ENCODE measurements at regions not wholly inside any gene's neighbourhood (a gene's known extent, or its start where the extent isn't known, plus 50 kb on each side); places are given as distances from the start of the nearest gene placed in this dataset.
"Not testable (repeated sequence)": the region's sequence is repeated elsewhere in the genome, so short reads cannot be mapped to it uniquely, and the experiment has no call there.

- 100% methylated on average over 2 of the region's 3 CpGs for WGBS (ENCODE audit: insufficient coverage)
Observed at GRCh38 chr7:146028251-146028750, 88.3 kb upstream of the CNTNAP2 start.

GRCh38 chr7:146027243-146027642 lies 89.4 kb upstream of the CNTNAP2 start:
- TF ChIP-seq CTCF (IDR thresholded peaks at IDR 0.05) = no peak
- no peak overlapping the region for H3K27ac ChIP-seq (ENCODE audit: low read length)
- no peak overlapping the region for H3K4me3 ChIP-seq (ENCODE audit: low read length)
- no peaks in the 10 kb centered on the region for H3K4me1 ChIP-seq (ENCODE audit: control insufficient read depth, insufficient read depth, low read length)
- Mint-ChIP-seq H3K27me3 (ENCODE audit: low read depth in 2 of 2) (no peaks in the 10 kb centered on the region), H3K36me3 (peaks cover 13% of the 10 kb centered on the region), H3K9me3 (peaks cover 20 to 25% of the 10 kb centered on the region in 2 donors), H3K4me1 (no peaks in the 10 kb centered on the region), H3K27ac (no peak overlapping the region), H3K4me3 (no peak overlapping the region)
- no peaks in the 10 kb centered on the region for H3K36me3 ChIP-seq (ENCODE audit: control insufficient read depth, insufficient read depth, low read length)
- no peak for DNase-seq
- H3K27me3 ChIP-seq (ENCODE audit: control insufficient read depth, insufficient read depth, low read length) = no peaks in the 10 kb centered on the region
- no peaks in the 10 kb centered on the region for H3K9me3 ChIP-seq (ENCODE audit: control insufficient read depth, insufficient read depth, low read length)
- ATAC-seq = no peak
- intact Hi-C loops (cut with micrococcal nuclease) = no loop called here

More at GRCh38 chr7:146028251-146028750, 88.3 kb upstream of the CNTNAP2 start:
- Mint-ChIP-seq H3K27ac (no peak overlapping the region), H3K36me3 (peaks cover 13% of the 10 kb centered on the region), H3K9me3 (peaks cover 20 to 25% of the 10 kb centered on the region in 2 donors), H3K4me3 (no peak overlapping the region), H3K4me1 (no peaks in the 10 kb centered on the region), H3K27me3 (ENCODE audit: low read depth in 2 of 2) (no peaks in the 10 kb centered on the region)
- no peaks in the 10 kb centered on the region for H3K4me1 ChIP-seq (ENCODE audit: control insufficient read depth, insufficient read depth, low read length)
- no peak overlapping the region for H3K4me3 ChIP-seq (ENCODE audit: low read length)
- H3K9me3 ChIP-seq (ENCODE audit: control insufficient read depth, insufficient read depth, low read length) = no peaks in the 10 kb centered on the region
- TF ChIP-seq CTCF (IDR thresholded peaks at IDR 0.05) = no peak
- H3K27me3 ChIP-seq (ENCODE audit: control insufficient read depth, insufficient read depth, low read length) = no peaks in the 10 kb centered on the region
- intact Hi-C loops (cut with micrococcal nuclease) = no loop called here
- no peak for ATAC-seq
- no peak overlapping the region for H3K27ac ChIP-seq (ENCODE audit: low read length)
- no peak for DNase-seq
- no peaks in the 10 kb centered on the region for H3K36me3 ChIP-seq (ENCODE audit: control insufficient read depth, insufficient read depth, low read length)

- H3K27ac ChIP-seq (ENCODE audit: low read length) = no peak overlapping the region
- H3K27ac Mint-ChIP-seq = no peak overlapping the region
- no peaks in the 10 kb centered on the region for H3K36me3 ChIP-seq (ENCODE audit: control insufficient read depth, insufficient read depth, low read length)
- WGBS (ENCODE audit: insufficient coverage) = 95% methylated on average over 4 of the region's 5 CpGs
- DNase-seq = no peak
- no peak overlapping the region for H3K4me3 ChIP-seq (ENCODE audit: low read length)
- no peaks in the 10 kb centered on the region for H3K4me1 Mint-ChIP-seq
- H3K4me3 Mint-ChIP-seq = no peak overlapping the region
- H3K27me3 ChIP-seq (ENCODE audit: control insufficient read depth, insufficient read depth, low read length) = no peaks in the 10 kb centered on the region
- H3K27me3 Mint-ChIP-seq (ENCODE audit: low read depth in 2 of 2) = no peaks in the 10 kb centered on the region
- peaks cover 26 to 38% of the 10 kb centered on the region in 2 donors for H3K9me3 Mint-ChIP-seq
- H3K36me3 Mint-ChIP-seq = peaks cover 13% of the 10 kb centered on the region
- no peak for ATAC-seq
- no peak for TF ChIP-seq CTCF (IDR thresholded peaks at IDR 0.05)
- intact Hi-C loops (cut with micrococcal nuclease) = no loop called here
- no peaks in the 10 kb centered on the region for H3K4me1 ChIP-seq (ENCODE audit: control insufficient read depth, insufficient read depth, low read length)
- H3K9me3 ChIP-seq (ENCODE audit: control insufficient read depth, insufficient read depth, low read length) = no peaks in the 10 kb centered on the region
Observed at GRCh38 chr7:146022776-146023175, 93.8 kb upstream of the CNTNAP2 start.

GRCh38 chr7:146019041-146020004 lies 97.3 kb upstream of the CNTNAP2 start:
- H3K36me3 Mint-ChIP-seq; H3K27me3 ChIP-seq (ENCODE audit: control insufficient read depth, insufficient read depth, low read length); H3K4me1 Mint-ChIP-seq; H3K4me1 ChIP-seq (ENCODE audit: control insufficient read depth, insufficient read depth, low read length); H3K4me3 Mint-ChIP-seq; H3K27ac Mint-ChIP-seq; H3K27me3 Mint-ChIP-seq (ENCODE audit: low read depth in 2 of 2); ATAC-seq; intact Hi-C loops (cut with micrococcal nuclease); H3K27ac ChIP-seq (ENCODE audit: low read length); DNase-seq; H3K36me3 ChIP-seq (ENCODE audit: control insufficient read depth, insufficient read depth, low read length); H3K9me3 ChIP-seq (ENCODE audit: control insufficient read depth, insufficient read depth, low read length); H3K4me3 ChIP-seq (ENCODE audit: low read length): not testable (repeated sequence)
- H3K9me3 Mint-ChIP-seq = peaks cover 12 to 21% of the 10 kb centered on the region in 2 donors
- 96% methylated on average over 24 of the region's 33 CpGs for WGBS (ENCODE audit: insufficient coverage)

GRCh38 chr7:146017366-146017765 lies 99.2 kb upstream of the CNTNAP2 start:
- H3K36me3 ChIP-seq (ENCODE audit: control insufficient read depth, insufficient read depth, low read length); H3K36me3 Mint-ChIP-seq; H3K27me3 ChIP-seq (ENCODE audit: control insufficient read depth, insufficient read depth, low read length); H3K27ac ChIP-seq (ENCODE audit: low read length); intact Hi-C loops (cut with micrococcal nuclease); H3K27me3 Mint-ChIP-seq (ENCODE audit: low read depth in 2 of 2); H3K9me3 ChIP-seq (ENCODE audit: control insufficient read depth, insufficient read depth, low read length); H3K27ac Mint-ChIP-seq; DNase-seq; H3K4me3 ChIP-seq (ENCODE audit: low read length); H3K4me3 Mint-ChIP-seq; H3K4me1 ChIP-seq (ENCODE audit: control insufficient read depth, insufficient read depth, low read length); ATAC-seq; H3K4me1 Mint-ChIP-seq: not testable (repeated sequence)
- peaks cover 10 to 16% of the 10 kb centered on the region in 2 donors for H3K9me3 Mint-ChIP-seq
- WGBS (ENCODE audit: insufficient coverage) = 94% methylated on average over 4 of the region's 5 CpGs

GRCh38 chr7:146014154-146014553 lies 102.4 kb upstream of the CNTNAP2 start:
- DNase-seq; H3K4me1 Mint-ChIP-seq; H3K4me3 ChIP-seq (ENCODE audit: low read length); H3K27me3 Mint-ChIP-seq (ENCODE audit: low read depth in 2 of 2); H3K27ac Mint-ChIP-seq; H3K27me3 ChIP-seq (ENCODE audit: control insufficient read depth, insufficient read depth, low read length); intact Hi-C loops (cut with micrococcal nuclease); H3K36me3 ChIP-seq (ENCODE audit: control insufficient read depth, insufficient read depth, low read length); H3K27ac ChIP-seq (ENCODE audit: low read length); H3K4me3 Mint-ChIP-seq; H3K9me3 ChIP-seq (ENCODE audit: control insufficient read depth, insufficient read depth, low read length); H3K36me3 Mint-ChIP-seq; H3K4me1 ChIP-seq (ENCODE audit: control insufficient read depth, insufficient read depth, low read length); ATAC-seq: not testable (repeated sequence)
- WGBS (ENCODE audit: insufficient coverage) = 100% methylated on average over 1 of the region's 2 CpGs
- H3K9me3 Mint-ChIP-seq = peaks cover 7 to 10% of the 10 kb centered on the region in 2 donors
